HAP-1 (cell line): ENCODE measurements at regions not wholly inside any gene's neighbourhood (a gene's known extent, or its start where the extent isn't known, plus 50 kb on each side); places are given as distances from the start of the nearest gene placed in this dataset.

ENCODE experiments used
- DNase-seq, 2 experiments: peaks; one replicate each; pipeline ENCODE4 v3.0.0-alpha.2; 2016 to 2020; ENCODE audit warnings: low spot score in 2 of 2
- H3K27me3 ChIP-seq: fragments of 250-450 bp; sonication (Bioruptor Pico); 2 replicates; pipeline ENCODE4 v1.5.1; 2020; ENCODE audit warnings: low read depth, mild to moderate bottlenecking, moderate library complexity
- H3K36me3 ChIP-seq: fragments of 250-450 bp; sonication (Bioruptor Pico); replicated peaks from 2 replicates; pipeline ENCODE4 v1.5.1; 2020; ENCODE audit warnings: mild to moderate bottlenecking
- H3K4me1 ChIP-seq: fragments of 250-450 bp; sonication (Bioruptor Pico); 2 replicates; pipeline ENCODE4 v1.5.1; 2020; ENCODE audit warnings: mild to moderate bottlenecking
- H3K4me3 ChIP-seq: fragments of 250-450 bp; sonication (Bioruptor Pico); 2 replicates; pipeline ENCODE4 v1.5.1; 2020; ENCODE audit warnings: mild to moderate bottlenecking, moderate library complexity
- H3K9me3 ChIP-seq: fragments of 250-450 bp; sonication (Bioruptor Pico); 2 replicates; pipeline ENCODE4 v1.5.1; 2020; ENCODE audit warnings: mild to moderate bottlenecking, moderate library complexity
- in situ Hi-C: fragments of 300-500 bp; cut with MboI; formaldehyde crosslinking; loops from 3 replicates; pipeline ENCODE4 v1.14.3; 2020; ENCODE audit warnings: low sequenced_read_pairs, inconsistent platforms, mixed read lengths

- no peaks in the 10 kb centered on the region for H3K36me3 ChIP-seq
- no peaks in the 10 kb centered on the region for H3K4me1 ChIP-seq
- DNase-seq: no peak
- no peak overlapping the region for H3K4me3 ChIP-seq
- H3K27me3 ChIP-seq: no peaks in the 10 kb centered on the region
- in situ Hi-C loops: loop anchor here (25.0 kb wide), 1 partner anchor 1605 kb away; no protein-coding TSS in a partner anchor
- H3K9me3 ChIP-seq: no peaks in the 10 kb centered on the region
These were observed 108.7 kb upstream of the PPP2R2D start for GRCh38 chr10:131792011-131792651.

GRCh38 chr10:131792809-131793208 lies 108.0 kb upstream of the PPP2R2D start:
- Histone ChIP-seq H3K4me3 (no peak overlapping the region), H3K27me3 (no peaks in the 10 kb centered on the region), H3K4me1 (no peaks in the 10 kb centered on the region), H3K36me3 (no peaks in the 10 kb centered on the region), H3K9me3 (no peaks in the 10 kb centered on the region)
- in situ Hi-C loops: loop anchor here (25.0 kb wide), 1 partner anchor 1606 kb away; no protein-coding TSS in a partner anchor
- DNase-seq: no peak

DNA sequence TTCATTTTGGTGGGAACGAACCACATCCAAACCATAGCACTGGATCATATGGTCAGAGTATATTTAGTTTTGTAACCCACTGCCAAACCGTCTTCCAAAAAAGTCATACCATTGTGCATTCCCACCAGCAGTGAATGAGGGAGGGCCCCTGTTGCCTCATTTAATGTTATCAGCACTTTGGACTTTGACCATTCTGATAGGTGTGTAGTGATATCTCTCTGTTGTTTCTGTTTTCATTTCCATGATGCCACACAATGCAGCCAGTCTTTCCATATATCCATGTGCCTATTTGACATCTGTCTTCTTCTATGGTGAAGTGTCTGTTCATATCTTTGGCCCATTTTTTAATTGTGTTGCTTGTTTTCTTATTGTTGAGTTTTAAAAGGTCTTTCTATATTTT lies 105.0 kb upstream of the PPP2R2D start:
- Histone ChIP-seq H3K4me3 (no peak overlapping the region), H3K27me3 (no peaks in the 10 kb centered on the region), H3K9me3 (peaks cover 4% of the 10 kb centered on the region), H3K4me1 (no peaks in the 10 kb centered on the region), H3K36me3 (no peaks in the 10 kb centered on the region)
- no peak for DNase-seq
- in situ Hi-C loops: loop anchor here (25.0 kb wide), 1 partner anchor 1608 kb away; no protein-coding TSS in a partner anchor

GRCh38 chr10:131797626-131798025 lies 103.2 kb upstream of the PPP2R2D start:
- Histone ChIP-seq H3K4me1 (no peaks in the 10 kb centered on the region), H3K9me3 (peaks cover 4% of the 10 kb centered on the region), H3K36me3 (no peaks in the 10 kb centered on the region), H3K27me3 (no peaks in the 10 kb centered on the region), H3K4me3 (no peak overlapping the region)
- no peak for DNase-seq
- in situ Hi-C loops: loop anchor here (25.0 kb wide), 1 partner anchor 1610 kb away; no protein-coding TSS in a partner anchor

DNA sequence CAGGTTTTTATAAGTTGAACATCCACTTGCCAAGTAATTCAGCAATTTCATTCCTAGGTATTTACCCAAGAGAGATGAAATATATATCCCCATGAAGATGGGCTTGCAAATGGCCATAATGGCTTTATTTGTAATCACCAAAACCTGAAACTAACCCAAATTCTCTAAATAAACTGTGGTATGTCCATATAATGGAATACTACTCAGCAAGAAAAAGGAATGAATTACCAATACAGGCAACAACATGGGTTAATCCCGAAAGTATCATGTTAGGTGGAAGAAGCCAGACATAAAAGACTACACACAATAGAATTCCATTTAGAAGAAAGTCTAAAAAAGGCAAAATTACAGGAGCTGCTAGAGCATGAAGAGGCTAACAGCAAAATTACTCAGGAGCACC lies 101.4 kb upstream of the PPP2R2D start:
- in situ Hi-C loops: loop anchor here (25.0 kb wide), 1 partner anchor 1612 kb away; no protein-coding TSS in a partner anchor
- no peaks in the 10 kb centered on the region for H3K27me3 ChIP-seq
- no peak for DNase-seq
- peaks cover 4% of the 10 kb centered on the region for H3K9me3 ChIP-seq
- H3K4me3 ChIP-seq: no peak overlapping the region
- H3K36me3 ChIP-seq: no peaks in the 10 kb centered on the region
- H3K4me1 ChIP-seq: no peaks in the 10 kb centered on the region

- H3K27me3 ChIP-seq: no peaks in the 10 kb centered on the region
- no peaks in the 10 kb centered on the region for H3K36me3 ChIP-seq
- H3K9me3 ChIP-seq: peaks cover 4% of the 10 kb centered on the region
These were observed 98.5 kb upstream of the PPP2R2D start for GRCh38 chr10:131802156-131802915.

GRCh38 chr10:131802996-131803395 lies 97.8 kb upstream of the PPP2R2D start:
- DNase-seq: no peak
- H3K4me3 ChIP-seq: no peak overlapping the region
- H3K27me3 ChIP-seq: no peaks in the 10 kb centered on the region
- no peaks in the 10 kb centered on the region for H3K4me1 ChIP-seq
- peaks cover 4% of the 10 kb centered on the region for H3K9me3 ChIP-seq
- H3K36me3 ChIP-seq: no peaks in the 10 kb centered on the region
- in situ Hi-C loops: no loop called here

More at GRCh38 chr10:131802156-131802915, 98.5 kb upstream of the PPP2R2D start:
- Histone ChIP-seq H3K4me1 (no peaks in the 10 kb centered on the region), H3K4me3 (no peak overlapping the region)
- in situ Hi-C loops: no loop called here
- DNase-seq: no peak

GRCh38 chr10:131803860-131804425 lies 96.9 kb upstream of the PPP2R2D start:
- DNase-seq: no peak
- peaks cover 4% of the 10 kb centered on the region for H3K9me3 ChIP-seq
- H3K27me3 ChIP-seq: no peaks in the 10 kb centered on the region
- in situ Hi-C loops: no loop called here
- H3K36me3 ChIP-seq: no peaks in the 10 kb centered on the region
- no peak overlapping the region for H3K4me3 ChIP-seq
- H3K4me1 ChIP-seq: no peaks in the 10 kb centered on the region

DNA sequence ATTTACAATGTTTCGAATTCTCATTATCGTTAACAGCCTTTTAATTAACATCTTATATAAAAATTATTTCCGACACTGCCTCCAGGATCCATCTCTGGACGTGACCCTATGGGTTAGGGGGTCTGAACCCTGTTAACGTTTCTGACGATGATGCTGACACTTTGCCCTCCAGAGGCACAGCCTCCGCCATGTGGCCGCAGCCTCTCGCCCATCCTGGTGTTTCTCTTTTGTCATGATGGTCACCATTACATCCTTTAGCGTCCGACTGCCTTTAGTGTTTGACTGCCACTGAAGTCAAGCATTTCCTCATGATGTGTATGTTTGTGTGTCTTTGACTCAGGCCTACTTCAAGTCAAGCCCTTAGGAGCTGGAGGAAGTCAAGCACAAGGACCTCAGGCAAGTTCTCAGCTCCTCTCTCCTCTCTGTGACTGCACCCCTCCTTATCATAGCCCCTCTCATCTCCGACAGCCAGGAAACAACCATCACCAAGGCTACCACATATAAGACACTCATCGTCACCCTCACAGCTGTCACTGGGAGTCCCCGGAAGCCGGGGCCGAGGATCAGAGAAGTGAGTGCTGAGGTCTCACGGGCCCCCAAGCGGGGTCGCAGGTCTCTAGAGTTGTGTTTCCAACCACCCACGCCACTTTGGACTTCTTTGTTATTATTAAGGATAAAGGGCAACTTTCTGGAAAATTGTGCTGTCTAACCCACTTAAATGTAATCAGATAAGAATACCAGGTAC lies 96.1 kb upstream of the PPP2R2D start:
- no peak overlapping the region for H3K4me3 ChIP-seq
- in situ Hi-C loops: no loop called here
- H3K27me3 ChIP-seq: no peaks in the 10 kb centered on the region
- no peaks in the 10 kb centered on the region for H3K4me1 ChIP-seq
- H3K36me3 ChIP-seq: no peaks in the 10 kb centered on the region
- H3K9me3 ChIP-seq: no peaks in the 10 kb centered on the region
- no peak for DNase-seq

DNA sequence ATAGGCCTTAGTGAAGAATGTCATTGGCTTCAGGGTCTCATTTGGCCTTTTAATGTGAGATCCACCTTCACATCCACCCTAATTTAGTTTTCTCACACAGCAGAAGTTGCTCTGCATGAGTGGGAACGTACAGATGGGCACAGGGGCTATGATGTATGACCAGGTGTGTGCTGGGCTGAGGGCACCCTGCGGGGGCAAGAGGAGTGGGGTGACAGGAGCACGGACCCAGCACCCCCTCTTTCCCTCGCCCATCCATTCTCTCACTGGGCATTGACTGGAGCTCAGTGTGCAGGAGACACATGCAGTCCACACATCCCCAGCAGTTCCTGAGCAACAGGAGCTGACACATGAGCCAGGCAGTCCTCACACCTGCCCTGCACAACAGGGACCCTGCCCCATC lies 95.1 kb upstream of the PPP2R2D start:
- Histone ChIP-seq H3K27me3 (no peaks in the 10 kb centered on the region), H3K9me3 (no peaks in the 10 kb centered on the region), H3K4me3 (no peak overlapping the region), H3K36me3 (no peaks in the 10 kb centered on the region), H3K4me1 (no peaks in the 10 kb centered on the region)
- in situ Hi-C loops: no loop called here
- no peak for DNase-seq

DNA sequence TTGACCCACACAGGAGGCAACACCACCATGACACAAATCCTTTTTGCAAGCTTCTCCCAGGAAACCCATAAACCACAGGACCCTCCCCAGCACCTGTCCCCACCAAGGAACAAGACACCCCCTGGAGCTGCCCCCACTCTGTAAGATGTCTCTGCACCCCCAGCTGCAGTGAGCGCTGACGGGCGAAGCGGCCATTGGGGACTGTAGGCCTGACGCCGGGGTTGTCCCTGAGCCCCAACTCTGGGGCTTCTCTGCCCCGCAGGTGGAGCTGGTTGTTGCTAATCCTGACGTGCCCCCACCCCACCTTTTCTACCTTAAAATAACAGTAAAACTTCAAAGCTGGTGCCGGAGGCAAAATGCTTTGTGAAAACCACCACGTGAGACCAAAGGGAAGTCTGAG lies 94.7 kb upstream of the PPP2R2D start:
- in situ Hi-C loops: no loop called here
- no peak for DNase-seq
- no peaks in the 10 kb centered on the region for H3K4me1 ChIP-seq

DNA sequence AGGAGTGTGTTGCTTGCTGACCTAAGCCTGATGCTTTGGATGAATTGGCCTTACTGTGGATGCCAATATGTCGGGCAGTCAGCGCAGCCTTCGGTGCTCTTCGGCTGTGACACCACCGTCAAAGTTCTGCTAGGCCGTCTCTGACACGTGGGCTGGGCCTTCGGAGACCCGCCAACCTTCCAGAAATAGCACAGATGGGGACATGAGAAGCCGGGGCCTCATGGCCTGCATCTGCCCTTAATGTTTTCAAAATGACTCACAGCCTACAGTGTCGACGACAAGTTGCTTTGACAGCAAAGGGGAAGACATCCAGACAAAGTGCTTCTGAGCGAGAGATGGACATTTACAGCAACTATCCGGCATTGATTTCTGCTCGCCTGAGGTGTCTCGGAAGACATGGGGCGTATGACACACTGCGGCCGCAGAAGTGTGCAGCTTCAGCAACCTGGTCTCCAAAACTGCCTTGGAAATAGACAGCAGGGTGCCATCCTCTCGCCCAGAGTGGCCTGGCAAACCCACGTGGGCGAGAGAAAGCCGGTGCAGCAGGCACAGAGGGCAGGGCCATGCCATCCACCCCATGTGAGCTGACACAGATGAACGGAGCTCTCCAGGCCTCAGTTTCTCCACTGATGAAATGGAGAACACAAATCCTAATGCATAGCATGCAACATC lies 94.0 kb upstream of the PPP2R2D start:
- Histone ChIP-seq H3K36me3 (no peaks in the 10 kb centered on the region), H3K27me3 (no peaks in the 10 kb centered on the region), H3K4me1 (no peaks in the 10 kb centered on the region), H3K9me3 (no peaks in the 10 kb centered on the region), H3K4me3 (no peak overlapping the region)
- in situ Hi-C loops: no loop called here
- no peak for DNase-seq

More for the DNA sequence above, 94.7 kb upstream of the PPP2R2D start:
- H3K36me3 ChIP-seq: no peaks in the 10 kb centered on the region
- H3K9me3 ChIP-seq: no peaks in the 10 kb centered on the region
- H3K4me3 ChIP-seq: no peak overlapping the region
- H3K27me3 ChIP-seq: no peaks in the 10 kb centered on the region

GRCh38 chr10:131808370-131808930 lies 92.4 kb upstream of the PPP2R2D start:
- Histone ChIP-seq H3K4me3 (no peak overlapping the region), H3K27me3 (no peaks in the 10 kb centered on the region), H3K4me1 (no peaks in the 10 kb centered on the region), H3K36me3 (no peaks in the 10 kb centered on the region), H3K9me3 (no peaks in the 10 kb centered on the region)
- in situ Hi-C loops: no loop called here
- DNase-seq: no peak
